Chondrocyte (in vitro differentiated cells): ENCODE measurements at regions not wholly inside any gene's neighbourhood (a gene's known extent, or its start where the extent isn't known, plus 50 kb on each side); places are given as distances from the start of the nearest gene placed in this dataset.
A peak's percentile ranks its signal among the peaks of the same experiment; 100 is the strongest.

ENCODE experiments used
- DNase-seq: peaks from one replicate; pipeline ENCODE4 v3.0.0; 2021; ENCODE audit warnings: mixed read lengths, low spot score
- H3K27ac Mint-ChIP-seq: one replicate; pipeline ENCODE4 v1.8.0; 2021; ENCODE audit warnings: mild to moderate bottlenecking, moderate library complexity, mixed read lengths; ENCODE audit not compliant: unreplicated experiment
- H3K27me3 Mint-ChIP-seq: 2 replicates; pipeline ENCODE4 v1.8.0; 2021; ENCODE audit warnings: low read depth, mixed read lengths
- H3K36me3 Mint-ChIP-seq: 2 replicates; pipeline ENCODE4 v1.8.0; 2021; ENCODE audit warnings: low read depth, mixed read lengths
- H3K4me1 Mint-ChIP-seq: 2 replicates; pipeline ENCODE4 v1.8.0; 2021; ENCODE audit warnings: low read depth, mild to moderate bottlenecking, mixed read lengths
- H3K4me3 Mint-ChIP-seq: one replicate; pipeline ENCODE4 v1.8.0; 2021; ENCODE audit warnings: mild to moderate bottlenecking, moderate library complexity, mixed read lengths; ENCODE audit not compliant: unreplicated experiment
- H3K9me3 Mint-ChIP-seq: 2 replicates; pipeline ENCODE4 v1.8.0; 2021; ENCODE audit warnings: low read depth, mixed read lengths
- CTCF ChIP-seq: fragments of 200-600 bp; sonication (generic); IDR thresholded peaks from 2 replicates; pipeline ENCODE4 v1.5.0; 2021; ENCODE audit warnings: antibody characterized with exemption, mild to moderate bottlenecking, moderate library complexity

- TF ChIP-seq CTCF = no peak
- Mint-ChIP-seq H3K27me3 (no peaks in the 10 kb centered on the region), H3K9me3 (peaks cover 3% of the 10 kb centered on the region), H3K4me3 (no peak overlapping the region), H3K36me3 (no peaks in the 10 kb centered on the region), H3K27ac (no peak overlapping the region), H3K4me1 (no peaks in the 10 kb centered on the region)
- no peak for DNase-seq
These were observed 353.2 kb upstream of the ATP11B start for GRCh38 chr3:182440101-182440500.

DNA sequence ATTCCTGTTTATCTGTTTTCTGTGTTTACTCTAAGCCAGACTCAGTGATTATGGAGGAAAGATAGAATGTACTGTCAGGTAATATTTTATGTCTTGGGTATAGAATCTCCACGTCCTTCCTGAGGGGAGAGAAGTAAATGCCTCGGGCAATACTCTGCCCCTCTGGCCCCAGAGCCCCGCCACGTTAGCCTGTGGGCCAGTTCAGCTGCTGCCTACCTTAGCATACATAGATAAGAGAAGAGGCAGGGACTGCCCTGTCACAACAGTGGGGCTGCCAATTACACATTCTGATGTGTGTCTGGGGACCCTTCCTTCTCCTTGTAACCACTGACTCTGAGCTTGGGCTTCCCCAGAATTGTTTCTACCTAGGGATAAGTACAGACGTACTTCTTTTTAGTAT lies 347.7 kb upstream of the ATP11B start:
- no peak for TF ChIP-seq CTCF
- Mint-ChIP-seq H3K9me3 (no peaks in the 10 kb centered on the region), H3K27ac (no peak overlapping the region), H3K4me3 (no peak overlapping the region), H3K4me1 (no peaks in the 10 kb centered on the region), H3K36me3 (no peaks in the 10 kb centered on the region), H3K27me3 (no peaks in the 10 kb centered on the region)
- no peak for DNase-seq

GRCh38 chr3:182450942-182451787 lies 342.1 kb upstream of the ATP11B start:
- no peak for DNase-seq
- Mint-ChIP-seq H3K4me3 (no peak overlapping the region), H3K9me3 (peaks cover 13% of the 10 kb centered on the region), H3K27ac (peak overlapping the region; percentile 53), H3K36me3 (peaks cover 2% of the 10 kb centered on the region), H3K27me3 (no peaks in the 10 kb centered on the region), H3K4me1 (no peaks in the 10 kb centered on the region)
- TF ChIP-seq CTCF = no peak

DNA sequence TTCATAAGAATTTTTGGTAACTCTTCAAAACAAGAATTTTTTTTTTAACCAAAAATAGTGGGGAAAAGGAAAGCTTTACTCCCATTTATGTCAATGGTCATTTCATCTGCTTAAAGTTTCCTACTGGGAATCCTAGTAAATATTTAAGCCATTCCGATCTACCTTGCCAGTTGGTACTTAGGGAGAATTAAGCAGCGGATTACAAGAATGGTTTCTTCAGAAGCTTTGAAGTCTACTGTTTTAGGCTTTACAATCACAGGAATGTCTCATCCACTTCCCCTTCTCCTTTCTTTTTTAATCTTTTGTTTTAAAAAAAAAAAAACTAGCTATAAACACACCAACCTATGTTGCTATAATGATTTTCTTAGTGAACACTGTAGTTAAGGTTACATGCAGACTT lies 341.4 kb upstream of the ATP11B start:
- Mint-ChIP-seq H3K4me3 (no peak overlapping the region), H3K4me1 (no peaks in the 10 kb centered on the region), H3K27me3 (no peaks in the 10 kb centered on the region), H3K9me3 (peaks cover 14% of the 10 kb centered on the region), H3K27ac (no peak overlapping the region), H3K36me3 (peaks cover 2% of the 10 kb centered on the region)
- TF ChIP-seq CTCF = no peak
- DNase-seq = no peak

GRCh38 chr3:182455011-182455410 lies 338.3 kb upstream of the ATP11B start:
- H3K9me3 Mint-ChIP-seq = peaks cover 14% of the 10 kb centered on the region
- no peaks in the 10 kb centered on the region for H3K27me3 Mint-ChIP-seq
- no peak overlapping the region for H3K4me3 Mint-ChIP-seq
- no peaks in the 10 kb centered on the region for H3K4me1 Mint-ChIP-seq
- TF ChIP-seq CTCF = no peak
- peaks cover 5% of the 10 kb centered on the region for H3K36me3 Mint-ChIP-seq
- no peak for DNase-seq
- no peak overlapping the region for H3K27ac Mint-ChIP-seq
